K562 (cell line): ENCODE measurements at regions not wholly inside any gene's neighbourhood (a gene's known extent, or its start where the extent isn't known, plus 50 kb on each side); places are given as distances from the start of the nearest gene placed in this dataset.

Experiments
- ATAC-seq: fragments of 200-7000 bp; cut with Tn5 transposase; 3 replicates; pipeline ENCODE4 v1.9.1; 2020; ENCODE audit warnings: moderate library complexity
- BruUV-seq: library from RNA; stranded (reverse); fragments of 400-500 nt; replicated peaks from 2 replicates; lab custom pipeline; 2021; lab: Mats Ljungman, UMichigan
- CTCF ChIA-PET: fragments of 300-600 bp; formaldehyde crosslinking; extraction: SDS; loops from one replicate; lab custom pipeline; 2021; ENCODE audit warnings: low intra/inter-chr PET ratio; lab: Yijun Ruan, JAX
- POLR2A ChIA-PET: fragments of 300-600, 350-650 bp; sonication (Branson Sonifier 250); formaldehyde crosslinking; extraction: SDS; loops from one replicate; lab custom pipeline; 2021; ENCODE audit warnings: antibody characterized with exemption, inconsistent platforms; lab: Yijun Ruan, JAX
- DNase-seq, 4 experiments: peaks; one replicate each; pipeline versions ENCODE4 v3.0.0 to v3.0.0-alpha.2; 2011 to 2018; ENCODE audit warnings: low spot score in 3 of 4, mixed read lengths in 3 of 4; ENCODE audit errors: extremely low read depth in 1 of 4
- FAIRE-seq: peaks from 2 replicates; lab custom pipeline; 2011; peaks lifted over from hg19 to GRCh38; lab: Jason Lieb, UNC
- H2AFZ ChIP-seq: 2 replicates; pipeline ENCODE4 v1.6.0; 2011; ENCODE audit warnings: low read depth, low read length, control low read depth, inconsistent platforms
- H3K27ac ChIP-seq: fragments of 200-600 bp; 3 replicates; pipeline ENCODE4 v1.8.0; 2011; ENCODE audit warnings: low read depth, mild to moderate bottlenecking, control low read depth, inconsistent platforms, low read length, moderate library complexity, mixed read lengths; ENCODE audit errors: extremely low read depth
- H3K27me3 ChIP-seq, 2 experiments: fragments of 300-600 bp in 1 of 2; 2 replicates in 1 of 2; 3 replicates in 1 of 2; pipeline versions ENCODE4 v1.6.0 to v1.8.0; 2011; ENCODE audit warnings: inconsistent platforms in 2 of 2, low read length in 2 of 2, mild to moderate bottlenecking in 1 of 2, mixed read lengths in 1 of 2, moderate library complexity in 1 of 2; ENCODE audit not compliant: control insufficient read depth in 2 of 2, insufficient read depth in 2 of 2
- H3K36me3 ChIP-seq: fragments of 300-600 bp; 3 replicates; pipeline ENCODE4 v1.8.0; 2011; ENCODE audit warnings: mild to moderate bottlenecking, low read length, inconsistent platforms; ENCODE audit not compliant: control insufficient read depth, insufficient read depth
- H3K4me1 ChIP-seq, 2 experiments: fragments of 200-600 bp in 1 of 2; replicated peaks in 1 of 2; 2 replicates in 1 of 2; 3 replicates in 1 of 2; pipeline versions ENCODE4 v1.5.1 to v1.8.0; 2011; ENCODE audit warnings: inconsistent platforms in 2 of 2, low read length in 2 of 2, mild to moderate bottlenecking in 1 of 2, mixed read lengths in 1 of 2, moderate library complexity in 1 of 2; ENCODE audit not compliant: control insufficient read depth in 2 of 2, insufficient read depth in 2 of 2
- H3K4me2 ChIP-seq: 2 replicates; pipeline ENCODE4 v1.6.1; 2011; ENCODE audit warnings: low read length, control low read depth, inconsistent platforms, mixed read lengths; ENCODE audit not compliant: insufficient read depth
- H3K4me3 ChIP-seq: fragments of 200-600 bp; sonication (generic), shearing (Covaris generic); 2 replicates; pipeline ENCODE4 v1.5.1; 2016; ENCODE audit warnings: control low read depth, inconsistent platforms
- H3K79me2 ChIP-seq: fragments of 200-600 bp; 3 replicates; pipeline ENCODE4 v1.8.0; 2011; ENCODE audit warnings: low read length, inconsistent platforms; ENCODE audit not compliant: control insufficient read depth, insufficient read depth
- H3K9ac ChIP-seq, 2 experiments: 2 replicates each; pipeline versions ENCODE4 v1.6.0 to v1.6.1; 2011; ENCODE audit warnings: low read depth in 2 of 2, low read length in 2 of 2, control low read depth in 1 of 2, inconsistent platforms in 1 of 2, mild to moderate bottlenecking in 1 of 2, mixed read lengths in 1 of 2; ENCODE audit not compliant: insufficient read depth in 1 of 2
- H3K9me1 ChIP-seq: one replicate; pipeline ENCODE4 v1.6.0; 2011; ENCODE audit warnings: inconsistent platforms, mild to moderate bottlenecking, low read length, moderate library complexity; ENCODE audit not compliant: control insufficient read depth, insufficient read depth
- H3K9me3 ChIP-seq: replicated peaks from 2 replicates; pipeline ENCODE4 v1.5.1; 2011; ENCODE audit warnings: low read depth, low read length, inconsistent platforms; ENCODE audit not compliant: control insufficient read depth, insufficient read depth
- H4K20me1 ChIP-seq: replicated peaks from 2 replicates; pipeline ENCODE4 v1.6.1; 2011; ENCODE audit warnings: low read length, inconsistent platforms, mixed read lengths; ENCODE audit not compliant: control insufficient read depth, insufficient read depth
- KLF13 ChIP-seq: fragments of 450-650 bp; IDR thresholded peaks from 2 replicates; pipeline ENCODE4 v1.6.1; 2016; ENCODE audit warnings: missing genetic modification characterization, low read depth, mild to moderate bottlenecking, missing compliant biosample characterization, moderate library complexity, borderline replicate concordance
- POLR3G ChIP-seq: IDR thresholded peaks from 2 replicates; pipeline ENCODE4 v1.6.1; 2011; ENCODE audit not compliant: insufficient read length, insufficient replicate concordance; ENCODE audit errors: extremely low read depth
- SMARCA4 ChIP-seq: fragments of 450-650 bp; IDR thresholded peaks from 2 replicates; pipeline ENCODE4 v1.6.1; 2016
- WGBS: fragments of 100-300 bp; shearing (Covaris generic); methylation state at CpG from one replicate; pipeline ENCODE4 v1.1.6; 2016; ENCODE audit warnings: low coverage, mixed read lengths; ENCODE audit not compliant: insufficient coverage; ENCODE audit errors: missing lambda C conversion rate; 5-methylcytosine and 5-hydroxymethylcytosine counted together
- in situ Hi-C: fragments of 300-500 bp; cut with MboI; formaldehyde crosslinking; loops from 4 replicates; pipeline ENCODE4 v1.15.0; 2018; ENCODE audit warnings: inconsistent platforms, mixed read lengths
- intact Hi-C: fragments of 100-400 bp; cut with micrococcal nuclease; formaldehyde crosslinking; loops from 2 replicates; pipeline ENCODE4 v1.14.2; 2022
- TF ChIP-seq, protein P1 (sequence below): fragments of 450-650 bp; formaldehyde crosslinking; conservative IDR thresholded peaks from 2 replicates; pipeline ENCODE4 v1.4.0; 2022; ENCODE audit warnings: mild to moderate bottlenecking, missing genetic modification characterization

DNA sequence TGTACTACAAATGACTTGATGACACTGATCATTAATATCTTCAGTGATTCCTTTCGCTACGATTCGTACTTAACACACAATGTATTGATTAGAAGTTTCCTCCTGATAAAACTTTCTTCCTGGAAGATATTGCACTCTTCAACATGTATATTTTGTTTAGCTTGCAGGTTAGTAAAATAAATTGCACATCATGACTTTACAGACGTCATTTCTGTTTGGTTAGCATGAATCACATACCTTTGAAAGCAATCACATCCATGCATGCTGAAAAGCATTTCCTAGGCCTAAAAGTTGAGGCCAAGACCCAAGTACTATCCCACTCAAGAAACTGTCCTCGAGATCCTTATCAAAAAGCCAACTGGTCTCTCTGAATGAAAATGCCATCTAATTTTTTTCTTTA, 1841.0 kb upstream of the PCDH7 start (continued):
- TF ChIP-seq KLF13: no peak
- TF ChIP-seq POLR3G: no peak

DNA sequence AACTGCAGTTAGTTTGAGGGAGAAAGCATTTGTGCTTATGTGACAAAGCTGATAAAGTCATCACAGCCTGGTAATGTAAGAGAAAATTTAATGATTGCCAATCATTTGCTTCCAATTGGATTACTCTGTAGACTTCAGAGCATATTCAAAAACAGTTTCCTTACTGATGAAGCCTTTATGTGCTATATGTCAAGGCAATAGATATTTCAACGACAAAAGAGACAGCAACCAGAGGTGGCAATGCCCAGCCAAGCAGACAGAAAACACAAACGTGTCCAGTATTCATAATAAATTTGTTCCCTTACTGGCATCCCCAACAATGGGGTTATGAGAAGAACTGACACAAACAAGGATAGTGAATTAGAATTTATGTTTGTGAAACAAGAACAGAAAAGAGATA, 1840.3 kb upstream of the PCDH7 start:
- no peaks in the 10 kb centered on the region for H3K9me3 ChIP-seq

More for the DNA sequence above, 1840.3 kb upstream of the PCDH7 start:
- no peaks in the 10 kb centered on the region for H3K9me1 ChIP-seq
- ChIA-PET POLR2A (no interaction called here), CTCF (no interaction called here)
- H3K4me1 ChIP-seq: no peaks in the 10 kb centered on the region
- TF ChIP-seq SMARCA4: no peak
- TF ChIP-seq, protein P1, sequence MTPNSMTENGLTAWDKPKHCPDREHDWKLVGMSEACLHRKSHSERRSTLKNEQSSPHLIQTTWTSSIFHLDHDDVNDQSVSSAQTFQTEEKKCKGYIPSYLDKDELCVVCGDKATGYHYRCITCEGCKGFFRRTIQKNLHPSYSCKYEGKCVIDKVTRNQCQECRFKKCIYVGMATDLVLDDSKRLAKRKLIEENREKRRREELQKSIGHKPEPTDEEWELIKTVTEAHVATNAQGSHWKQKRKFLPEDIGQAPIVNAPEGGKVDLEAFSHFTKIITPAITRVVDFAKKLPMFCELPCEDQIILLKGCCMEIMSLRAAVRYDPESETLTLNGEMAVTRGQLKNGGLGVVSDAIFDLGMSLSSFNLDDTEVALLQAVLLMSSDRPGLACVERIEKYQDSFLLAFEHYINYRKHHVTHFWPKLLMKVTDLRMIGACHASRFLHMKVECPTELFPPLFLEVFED (CRISPR knock-in tag): no peak
- intact Hi-C loops (no loop called here), in situ Hi-C loops (no loop called here)
- no peaks in the 10 kb centered on the region for H4K20me1 ChIP-seq
- H2AFZ ChIP-seq: no peak overlapping the region
- BruUV-seq: no TSS peak
- ATAC-seq: no peak
- no peak overlapping the region for H3K27ac ChIP-seq
- no peak for FAIRE-seq
- 0% methylated on average over 1 of the region's 2 CpGs for WGBS
- H3K4me3 ChIP-seq: no peak overlapping the region
- H3K27me3 ChIP-seq: no peaks in the 10 kb centered on the region
- DNase-seq: no peak
- no peak overlapping the region for H3K9ac ChIP-seq
- no peaks in the 10 kb centered on the region for H3K79me2 ChIP-seq
- H3K36me3 ChIP-seq: no peaks in the 10 kb centered on the region
- H3K4me2 ChIP-seq: no peak overlapping the region
